Osteoblast (primary cell): ENCODE measurements at regions not wholly inside any gene's neighbourhood (a gene's known extent, or its start where the extent isn't known, plus 50 kb on each side); places are given as distances from the start of the nearest gene placed in this dataset.

Experiments
- DNase-seq: peaks from one replicate; pipeline ENCODE4 v3.0.0; 2011; ENCODE audit warnings: low spot score, mixed read lengths; ENCODE audit not compliant: insufficient read length; ENCODE audit errors: missing footprints
- H2AFZ ChIP-seq: 2 replicates; pipeline ENCODE4 v1.6.0; 2011; ENCODE audit warnings: mild to moderate bottlenecking, low read length
- H3K27ac ChIP-seq: 2 replicates; pipeline ENCODE4 v1.5.1; 2011; ENCODE audit warnings: mild to moderate bottlenecking, low read depth, low read length, moderate library complexity
- H3K27me3 ChIP-seq: 2 replicates; pipeline ENCODE4 v1.6.0; 2012; ENCODE audit warnings: mild to moderate bottlenecking, control low read depth, inconsistent platforms, low read length, moderate library complexity; ENCODE audit not compliant: insufficient read depth
- H3K36me3 ChIP-seq: 2 replicates; pipeline ENCODE4 v1.5.1; 2011; ENCODE audit warnings: mild to moderate bottlenecking, low read length, control low read depth, moderate library complexity; ENCODE audit not compliant: insufficient read depth
- H3K4me1 ChIP-seq: 2 replicates; pipeline ENCODE4 v1.5.1; 2011; ENCODE audit warnings: mild to moderate bottlenecking, low read length, control low read depth, moderate library complexity; ENCODE audit not compliant: insufficient read depth
- H3K4me2 ChIP-seq: 2 replicates; pipeline ENCODE4 v1.6.0; 2011; ENCODE audit warnings: mild to moderate bottlenecking, low read length; ENCODE audit not compliant: insufficient read depth
- H3K4me3 ChIP-seq: fragments of 200-600 bp; sonication (generic); 3 replicates; pipeline ENCODE4 v1.5.1; 2012; ENCODE audit warnings: mild to moderate bottlenecking, low read length, inconsistent platforms; ENCODE audit not compliant: insufficient read depth
- H3K79me2 ChIP-seq: 2 replicates; pipeline ENCODE4 v1.6.0; 2012; ENCODE audit warnings: mild to moderate bottlenecking, low read length, control low read depth, inconsistent platforms; ENCODE audit not compliant: insufficient read depth
- H3K9me3 ChIP-seq: 2 replicates; pipeline ENCODE4 v1.5.1; 2011; ENCODE audit warnings: low read depth, low read length, control low read depth
- H4K20me1 ChIP-seq: 2 replicates; pipeline ENCODE4 v1.6.0; 2012; ENCODE audit warnings: mild to moderate bottlenecking, low read length, control low read depth; ENCODE audit not compliant: insufficient read depth
- TF ChIP-seq, protein P1 (sequence below): IDR thresholded peaks from 2 replicates; pipeline ENCODE4 v1.5.1; 2011; ENCODE audit warnings: mild to moderate bottlenecking, low read depth, low read length, moderate library complexity; ENCODE audit errors: extremely low read depth

DNA sequence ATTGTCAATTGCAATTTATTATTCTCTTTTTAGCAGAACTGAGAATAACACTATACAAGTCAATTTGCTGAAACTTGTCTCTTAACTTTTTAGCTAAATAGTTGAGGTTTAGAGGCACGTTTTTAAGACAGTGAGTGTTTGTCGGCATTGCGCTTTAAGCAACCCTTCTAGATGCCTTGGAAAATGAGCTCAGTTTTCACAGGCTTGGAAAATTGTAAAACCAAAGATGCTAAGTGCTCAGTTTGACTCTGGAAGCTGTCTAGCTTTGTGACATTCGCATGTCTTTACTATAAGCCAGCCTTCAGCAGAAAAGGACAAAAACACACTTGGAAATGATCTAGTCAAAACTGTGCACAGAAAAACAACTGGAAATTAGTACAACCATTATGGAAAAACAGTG, 500.4 kb downstream of the NEBL start:
- H3K27ac ChIP-seq: no peak overlapping the region
- H3K27me3 ChIP-seq: no peaks in the 10 kb centered on the region
- H3K79me2 ChIP-seq: no peaks in the 10 kb centered on the region
- H3K4me1 ChIP-seq: no peaks in the 10 kb centered on the region
- TF ChIP-seq, protein P1, sequence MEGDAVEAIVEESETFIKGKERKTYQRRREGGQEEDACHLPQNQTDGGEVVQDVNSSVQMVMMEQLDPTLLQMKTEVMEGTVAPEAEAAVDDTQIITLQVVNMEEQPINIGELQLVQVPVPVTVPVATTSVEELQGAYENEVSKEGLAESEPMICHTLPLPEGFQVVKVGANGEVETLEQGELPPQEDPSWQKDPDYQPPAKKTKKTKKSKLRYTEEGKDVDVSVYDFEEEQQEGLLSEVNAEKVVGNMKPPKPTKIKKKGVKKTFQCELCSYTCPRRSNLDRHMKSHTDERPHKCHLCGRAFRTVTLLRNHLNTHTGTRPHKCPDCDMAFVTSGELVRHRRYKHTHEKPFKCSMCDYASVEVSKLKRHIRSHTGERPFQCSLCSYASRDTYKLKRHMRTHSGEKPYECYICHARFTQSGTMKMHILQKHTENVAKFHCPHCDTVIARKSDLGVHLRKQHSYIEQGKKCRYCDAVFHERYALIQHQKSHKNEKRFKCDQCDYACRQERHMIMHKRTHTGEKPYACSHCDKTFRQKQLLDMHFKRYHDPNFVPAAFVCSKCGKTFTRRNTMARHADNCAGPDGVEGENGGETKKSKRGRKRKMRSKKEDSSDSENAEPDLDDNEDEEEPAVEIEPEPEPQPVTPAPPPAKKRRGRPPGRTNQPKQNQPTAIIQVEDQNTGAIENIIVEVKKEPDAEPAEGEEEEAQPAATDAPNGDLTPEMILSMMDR: no peak
- H3K36me3 ChIP-seq: no peaks in the 10 kb centered on the region
- no peak for DNase-seq
- no peaks in the 10 kb centered on the region for H4K20me1 ChIP-seq
- H3K4me3 ChIP-seq: no peak overlapping the region
- no peak overlapping the region for H3K4me2 ChIP-seq
- no peak overlapping the region for H2AFZ ChIP-seq
- no peaks in the 10 kb centered on the region for H3K9me3 ChIP-seq

DNA sequence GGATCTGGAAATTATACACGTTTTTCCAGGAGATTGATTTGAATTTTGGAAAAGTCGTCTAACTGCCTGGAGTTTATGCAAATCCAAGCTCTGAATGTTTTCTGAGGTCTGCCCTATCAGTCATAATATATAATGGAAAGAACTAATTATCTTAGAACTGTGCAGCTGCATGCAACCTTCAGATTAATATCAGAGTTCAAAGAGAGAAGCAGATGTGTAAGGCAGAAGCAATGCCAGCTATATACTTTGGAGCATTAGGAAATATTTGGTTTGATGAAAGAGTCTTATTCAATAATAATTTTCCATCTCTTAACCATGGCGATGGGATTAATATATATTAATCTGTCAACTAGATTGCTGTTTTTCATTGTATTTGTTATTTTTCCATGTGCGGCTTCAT, 500.9 kb downstream of the NEBL start:
- no peak overlapping the region for H3K4me3 ChIP-seq
- H2AFZ ChIP-seq: no peak overlapping the region
- TF ChIP-seq, protein P1: no peak
- no peak for DNase-seq
- no peaks in the 10 kb centered on the region for H3K9me3 ChIP-seq
- H4K20me1 ChIP-seq: no peaks in the 10 kb centered on the region
- H3K27me3 ChIP-seq: no peaks in the 10 kb centered on the region
- H3K4me1 ChIP-seq: no peaks in the 10 kb centered on the region
- no peaks in the 10 kb centered on the region for H3K79me2 ChIP-seq
- no peak overlapping the region for H3K4me2 ChIP-seq
- H3K27ac ChIP-seq: no peak overlapping the region
- no peaks in the 10 kb centered on the region for H3K36me3 ChIP-seq

DNA sequence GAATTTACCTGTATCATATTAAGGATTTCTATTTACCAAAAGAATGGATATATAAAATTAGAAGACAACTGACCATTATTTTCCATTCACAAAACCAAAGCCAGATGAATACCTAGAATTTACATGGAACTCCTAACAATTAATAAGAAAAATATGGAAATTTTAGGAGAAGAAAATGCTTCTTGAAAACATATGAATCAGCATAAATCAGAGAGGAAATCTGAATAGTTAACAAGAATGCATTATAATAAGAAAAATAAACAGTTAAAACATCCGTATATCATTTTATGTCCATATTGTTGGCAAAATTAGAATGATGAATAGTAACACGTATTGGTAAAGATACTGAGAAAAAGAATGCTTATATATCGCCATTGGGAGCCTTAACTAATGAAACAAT, 505.5 kb downstream of the NEBL start:
- Histone ChIP-seq H3K79me2 (no peaks in the 10 kb centered on the region), H4K20me1 (no peaks in the 10 kb centered on the region), H3K27me3 (no peaks in the 10 kb centered on the region), H3K4me3 (no peak overlapping the region), H3K4me2 (no peak overlapping the region), H3K4me1 (no peaks in the 10 kb centered on the region), H3K36me3 (no peaks in the 10 kb centered on the region), H2AFZ (no peak overlapping the region), H3K27ac (no peak overlapping the region), H3K9me3 (no peaks in the 10 kb centered on the region)
- no peak for DNase-seq
- TF ChIP-seq, protein P1: no peak

DNA sequence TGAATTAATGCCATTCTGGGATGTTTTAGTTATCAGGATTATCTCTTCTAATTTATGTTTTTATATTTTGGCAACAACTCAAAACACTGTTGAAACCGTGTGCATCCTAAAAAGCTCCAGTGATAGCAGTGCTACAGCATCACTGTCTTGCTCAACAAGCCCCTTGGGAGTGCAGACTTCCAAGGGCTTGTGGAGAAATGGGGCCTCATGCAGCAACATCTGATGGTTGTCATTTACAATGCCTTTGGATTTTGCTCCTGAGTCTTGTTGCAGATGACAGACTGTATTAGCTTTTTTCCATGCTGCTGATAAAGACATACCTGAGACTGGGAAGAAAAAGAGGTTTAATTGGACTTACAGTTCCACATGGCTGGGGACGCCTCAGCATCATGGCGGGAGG, 515.4 kb downstream of the NEBL start:
- H2AFZ ChIP-seq: no peak overlapping the region
- TF ChIP-seq, protein P1: no peak
- no peak overlapping the region for H3K4me3 ChIP-seq
- no peak overlapping the region for H3K27ac ChIP-seq
- H4K20me1 ChIP-seq: no peaks in the 10 kb centered on the region
- no peaks in the 10 kb centered on the region for H3K27me3 ChIP-seq
- H3K4me1 ChIP-seq: no peaks in the 10 kb centered on the region
- no peaks in the 10 kb centered on the region for H3K79me2 ChIP-seq
- H3K9me3 ChIP-seq: no peaks in the 10 kb centered on the region
- DNase-seq: no peak
- no peak overlapping the region for H3K4me2 ChIP-seq
- H3K36me3 ChIP-seq: no peaks in the 10 kb centered on the region
